Retinal pigment epithelial cell (primary cell): ENCODE measurements at regions not wholly inside any gene's neighbourhood (a gene's known extent, or its start where the extent isn't known, plus 50 kb on each side); places are given as distances from the start of the nearest gene placed in this dataset.

ENCODE experiments used
- DNase-seq: peaks from one replicate; pipeline ENCODE4 v3.0.0-alpha.2; 2010; ENCODE audit warnings: low read depth
- H3K4me3 ChIP-seq: 2 replicates; pipeline ENCODE4 v1.5.1; 2011; ENCODE audit warnings: mild to moderate bottlenecking, low read length, control low read depth, moderate library complexity
- TF ChIP-seq, protein P1 (sequence below): conservative IDR thresholded peaks from 2 replicates; pipeline ENCODE4 v1.5.1; 2011; ENCODE audit warnings: low read depth, low read length, control low read depth, inconsistent platforms

DNA sequence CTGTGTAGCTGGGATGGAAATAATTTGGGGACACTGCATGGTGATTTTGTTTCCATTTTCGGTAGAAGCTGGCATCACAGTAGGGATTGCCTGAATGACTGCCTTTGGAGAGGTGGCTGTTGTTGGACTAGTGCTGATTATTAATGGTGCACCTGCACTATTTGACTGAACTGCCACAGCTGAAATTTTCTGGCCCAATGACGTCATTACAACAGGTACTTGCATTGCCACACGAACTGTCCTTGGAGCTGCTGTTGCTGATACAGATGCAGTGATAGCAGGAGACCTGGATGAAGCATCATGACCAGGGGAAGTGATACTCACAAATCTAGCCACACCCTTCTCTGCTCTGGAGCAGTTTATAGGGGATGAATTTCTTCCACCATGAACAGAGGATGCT is 95.6 kb upstream of the FOXC1 start:
- DNase-seq, result no peak
- TF ChIP-seq, protein P1, sequence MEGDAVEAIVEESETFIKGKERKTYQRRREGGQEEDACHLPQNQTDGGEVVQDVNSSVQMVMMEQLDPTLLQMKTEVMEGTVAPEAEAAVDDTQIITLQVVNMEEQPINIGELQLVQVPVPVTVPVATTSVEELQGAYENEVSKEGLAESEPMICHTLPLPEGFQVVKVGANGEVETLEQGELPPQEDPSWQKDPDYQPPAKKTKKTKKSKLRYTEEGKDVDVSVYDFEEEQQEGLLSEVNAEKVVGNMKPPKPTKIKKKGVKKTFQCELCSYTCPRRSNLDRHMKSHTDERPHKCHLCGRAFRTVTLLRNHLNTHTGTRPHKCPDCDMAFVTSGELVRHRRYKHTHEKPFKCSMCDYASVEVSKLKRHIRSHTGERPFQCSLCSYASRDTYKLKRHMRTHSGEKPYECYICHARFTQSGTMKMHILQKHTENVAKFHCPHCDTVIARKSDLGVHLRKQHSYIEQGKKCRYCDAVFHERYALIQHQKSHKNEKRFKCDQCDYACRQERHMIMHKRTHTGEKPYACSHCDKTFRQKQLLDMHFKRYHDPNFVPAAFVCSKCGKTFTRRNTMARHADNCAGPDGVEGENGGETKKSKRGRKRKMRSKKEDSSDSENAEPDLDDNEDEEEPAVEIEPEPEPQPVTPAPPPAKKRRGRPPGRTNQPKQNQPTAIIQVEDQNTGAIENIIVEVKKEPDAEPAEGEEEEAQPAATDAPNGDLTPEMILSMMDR, result no peak
- no peak overlapping the region for H3K4me3 ChIP-seq

DNA sequence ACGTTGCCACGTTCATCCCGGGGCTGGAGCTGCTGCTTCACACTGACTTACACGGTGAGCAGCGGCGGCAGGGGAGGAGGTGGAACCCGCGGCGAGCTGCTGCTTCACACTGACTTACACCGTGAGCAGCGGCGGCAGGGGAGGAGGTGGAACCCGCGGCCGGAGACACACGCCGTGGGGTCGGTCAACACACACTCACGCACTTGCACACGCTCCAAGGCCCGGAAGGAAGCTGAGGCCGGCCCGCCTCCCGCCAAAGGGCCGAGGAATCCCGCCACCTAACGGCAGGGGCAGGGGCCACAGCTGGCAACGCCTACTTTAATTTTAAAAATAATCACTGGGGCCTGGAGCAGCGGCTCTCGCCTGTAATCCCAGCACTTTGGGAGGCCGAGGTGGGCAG is 94.4 kb upstream of the FOXC1 start:
- TF ChIP-seq, protein P1, result no peak
- DNase-seq, result no peak
- no peak overlapping the region for H3K4me3 ChIP-seq

DNA sequence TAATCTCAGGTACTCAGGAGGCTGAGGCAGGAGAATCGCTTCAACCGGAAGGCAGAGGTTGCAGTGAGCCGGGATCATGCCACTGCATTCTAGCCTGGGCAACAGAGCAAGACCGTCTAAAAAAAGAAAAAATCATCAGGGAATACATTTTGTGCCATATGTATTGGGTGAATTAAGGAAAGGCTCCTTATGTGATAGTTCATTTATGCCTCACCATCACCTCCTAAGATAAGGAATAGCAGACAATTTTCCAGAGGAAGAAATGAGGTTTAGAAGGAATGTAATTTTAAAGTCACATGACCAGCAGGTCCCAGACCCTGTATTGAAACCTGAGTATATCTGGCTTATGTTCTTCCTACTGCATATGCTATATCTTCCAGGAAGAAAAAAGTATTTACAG is 93.9 kb upstream of the FOXC1 start:
- TF ChIP-seq, protein P1, result no peak
- no peak for DNase-seq
- no peak overlapping the region for H3K4me3 ChIP-seq

DNA sequence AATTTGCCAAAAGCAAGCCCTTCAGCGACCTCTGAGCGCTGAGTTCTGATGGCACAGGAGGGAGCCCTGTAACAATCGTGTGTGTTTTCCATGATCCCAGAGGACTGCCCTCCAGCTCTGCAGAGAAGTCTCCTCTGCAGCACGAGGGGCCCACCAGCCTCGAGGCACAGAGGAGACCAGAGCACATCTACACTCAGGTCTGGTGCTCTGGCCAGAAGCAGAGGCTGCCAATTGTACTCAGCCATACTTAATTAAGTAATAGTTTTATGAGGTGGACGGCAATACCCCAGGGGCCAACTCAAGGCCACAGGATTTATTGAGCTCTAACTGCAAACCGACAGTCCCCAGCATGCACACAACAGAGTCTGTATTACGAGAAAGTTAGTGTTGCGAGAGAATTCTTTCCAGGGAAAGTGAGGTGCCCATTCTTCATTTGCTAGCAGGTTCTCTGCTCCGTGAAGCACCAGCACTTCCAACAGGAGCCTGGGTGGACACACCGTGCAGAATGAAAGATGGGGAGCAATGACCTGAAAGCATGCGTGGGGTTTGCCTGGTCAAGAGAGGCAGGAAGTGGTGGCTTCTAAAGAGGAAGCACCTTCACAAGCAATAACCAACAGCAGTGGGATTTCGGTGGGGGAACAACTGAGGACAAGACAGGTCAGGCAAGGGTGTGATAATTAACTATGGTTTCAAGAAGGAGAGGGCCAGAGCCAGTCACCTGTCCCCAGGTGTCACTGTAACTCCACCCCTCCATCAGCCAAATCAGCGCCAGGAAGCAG is 92.8 kb upstream of the FOXC1 start:
- no peak for DNase-seq
- TF ChIP-seq, protein P1, result no peak
- no peak overlapping the region for H3K4me3 ChIP-seq

DNA sequence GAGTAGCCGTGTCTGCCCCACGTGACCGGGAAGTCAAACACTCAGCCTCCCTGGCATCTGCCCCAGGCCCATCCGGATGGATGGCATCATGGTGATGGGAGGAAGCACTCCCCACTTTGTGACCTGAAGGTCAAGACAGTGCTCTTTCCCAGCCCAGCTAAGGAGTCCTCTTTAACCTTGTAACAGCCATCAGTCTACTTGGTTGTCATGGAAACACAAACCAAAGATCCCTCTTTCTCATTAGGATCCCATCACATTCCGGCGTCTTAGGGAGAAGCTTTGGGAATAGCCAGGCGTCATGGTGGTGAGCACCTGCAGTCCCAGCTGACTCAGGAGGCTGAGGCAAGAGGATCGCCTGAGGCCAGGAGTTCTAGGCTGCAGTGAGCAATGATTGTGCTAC is 90.9 kb upstream of the FOXC1 start:
- TF ChIP-seq, protein P1, result no peak
- no peak overlapping the region for H3K4me3 ChIP-seq
- no peak for DNase-seq

DNA sequence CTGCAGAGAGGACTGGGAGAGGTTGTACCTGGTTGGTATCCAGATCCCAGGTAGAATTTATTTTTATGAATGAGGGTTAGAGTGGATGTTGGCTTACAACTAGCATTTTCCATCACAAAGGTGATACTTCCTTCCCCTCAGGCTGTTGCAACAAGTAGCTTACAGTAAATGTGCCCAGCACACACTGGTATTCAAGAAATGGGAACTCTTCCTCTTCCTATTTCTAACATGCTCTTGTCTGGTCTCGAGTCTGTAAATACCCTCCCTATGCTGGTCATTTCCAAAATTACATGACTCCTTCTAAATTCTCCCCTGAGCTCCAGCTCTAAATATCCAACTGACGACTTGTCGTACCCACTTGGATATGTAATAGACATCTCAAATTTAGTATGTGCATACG is 90.1 kb upstream of the FOXC1 start:
- DNase-seq, result no peak
- TF ChIP-seq, protein P1, result no peak
- H3K4me3 ChIP-seq, result no peak overlapping the region

DNA sequence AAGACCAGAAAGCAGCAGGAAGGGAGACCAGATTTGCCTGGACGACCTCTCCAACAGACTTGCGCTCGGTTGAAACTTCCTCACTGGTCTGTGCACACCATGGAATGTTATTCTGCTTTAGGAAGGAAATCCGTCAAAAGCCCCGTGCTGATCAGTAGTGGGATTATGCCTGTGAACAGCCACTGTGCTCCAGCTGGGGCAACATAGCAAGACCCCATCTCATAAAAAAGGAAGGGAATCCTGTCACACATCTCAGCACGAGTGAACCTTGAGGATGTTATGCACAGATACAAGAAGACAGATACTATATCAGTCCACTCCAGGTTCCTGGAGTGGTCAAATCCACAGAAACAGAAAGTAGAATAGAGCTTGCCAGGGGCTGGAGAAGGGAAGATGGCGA is 86.9 kb upstream of the FOXC1 start:
- DNase-seq, result no peak
- no peak overlapping the region for H3K4me3 ChIP-seq
- TF ChIP-seq, protein P1, result no peak
